Adrenal gland (tissue), 9 donors: ENCODE measurements at regions not wholly inside any gene's neighbourhood (a gene's known extent, or its start where the extent isn't known, plus 50 kb on each side); places are given as distances from the start of the nearest gene placed in this dataset.

ENCODE experiments used
- DNase-seq, 7 donors: peaks; one replicate each; pipeline ENCODE4 v3.0.0-alpha.2; 2019 to 2020
- H3K27ac ChIP-seq, 5 donors: fragments of 200-600 bp; sonication (generic) in 4 of 5; 1 replicate in 3 of 5; 2 replicates in 2 of 5; pipeline versions ENCODE4 v1.5.1 to v1.8.0; 2016 to 2020; ENCODE audit warnings: mild to moderate bottlenecking in 1 of 5
- H3K27me3 ChIP-seq: fragments of 200-600 bp; 2 replicates; pipeline ENCODE4 v1.8.0; 2021
- H3K36me3 ChIP-seq, 2 donors: fragments of 200-600 bp; replicated peaks in 1 of 2; 1 replicate in 1 of 2; 2 replicates in 1 of 2; pipeline versions ENCODE4 v1.5.1 to v1.8.0; 2018 to 2022
- H3K4me1 ChIP-seq, 2 donors: fragments of 200-600 bp; replicated peaks in 1 of 2; 1 replicate in 1 of 2; 2 replicates in 1 of 2; pipeline versions ENCODE4 v1.5.1 to v1.8.0; 2018 to 2021
- H3K4me3 ChIP-seq, 4 donors: fragments of 200-600 bp; sonication (generic) in 3 of 4; one replicate each; pipeline ENCODE4 v1.5.1; 2016 to 2018
- H3K9me3 ChIP-seq, 3 donors: fragments of 200-600 bp; sonication (generic) in 1 of 3; replicated peaks in 1 of 3; 1 replicate in 2 of 3; 2 replicates in 1 of 3; pipeline versions ENCODE4 v1.5.1 to v1.8.0; 2016 to 2021
- POLR2A ChIP-seq, 2 donors: fragments of 450-650 bp; IDR thresholded peaks; one replicate each; pipeline ENCODE4 v1.6.1; 2017; ENCODE audit warnings: antibody characterized with exemption in 2 of 2, mild to moderate bottlenecking in 2 of 2, moderate library complexity in 1 of 2
- WGBS, 4 donors: extraction: QIAGEN DNeasy Blood & Tissue Kit in 2 of 4; methylation state at CpG; one replicate each; pipeline versions ENCODE4 v1.1.5 to v1.1.7; 2013 to 2017; 5-methylcytosine and 5-hydroxymethylcytosine counted together
- intact Hi-C, 2 donors: fragments of 100-400 bp; cut with DNase I; formaldehyde crosslinking; loops; one replicate each; pipeline versions ENCODE4 v1.14.1 to v1.15.0; 2022 to 2023
- TF ChIP-seq, protein P1 (sequence below), 6 experiments: fragments of 450-650 bp in 4 of 6; fragments of 200-600 bp in 2 of 6; sonication (generic) in 1 of 6; IDR thresholded peaks; 1 replicate in 5 of 6; 2 replicates in 1 of 6; pipeline versions ENCODE4 v1.5.1 to v1.8.0; 2016 to 2021; ENCODE audit warnings: antibody characterized with exemption in 6 of 6, mild to moderate bottlenecking in 2 of 6, moderate library complexity in 1 of 6
- donor health status: healthy with polysubstance abuse.
- donor health status: Bipolar disorder and iron deficiency.
- donor health status: DM: yes; HTN: yes; CAD: no.
- donor health status: DM: no; HTN: no; CAD: no.
- donor health status: DM: no; HTN: no; CAD: no.

- Histone ChIP-seq H3K4me1 (no peaks in the 10 kb centered on the region), H3K4me3 (no peak overlapping the region), H3K9me3 (no peaks in the 10 kb centered on the region), H3K27ac (no peak overlapping the region), H3K36me3 (no peaks in the 10 kb centered on the region), H3K27me3 (no peaks in the 10 kb centered on the region)
- intact Hi-C loops: no loop called here
- WGBS, 4 donors: 57 to 71% (median 67%) methylated on average over 5 to 6 of the region's 6 CpGs
- TF ChIP-seq, protein P1, sequence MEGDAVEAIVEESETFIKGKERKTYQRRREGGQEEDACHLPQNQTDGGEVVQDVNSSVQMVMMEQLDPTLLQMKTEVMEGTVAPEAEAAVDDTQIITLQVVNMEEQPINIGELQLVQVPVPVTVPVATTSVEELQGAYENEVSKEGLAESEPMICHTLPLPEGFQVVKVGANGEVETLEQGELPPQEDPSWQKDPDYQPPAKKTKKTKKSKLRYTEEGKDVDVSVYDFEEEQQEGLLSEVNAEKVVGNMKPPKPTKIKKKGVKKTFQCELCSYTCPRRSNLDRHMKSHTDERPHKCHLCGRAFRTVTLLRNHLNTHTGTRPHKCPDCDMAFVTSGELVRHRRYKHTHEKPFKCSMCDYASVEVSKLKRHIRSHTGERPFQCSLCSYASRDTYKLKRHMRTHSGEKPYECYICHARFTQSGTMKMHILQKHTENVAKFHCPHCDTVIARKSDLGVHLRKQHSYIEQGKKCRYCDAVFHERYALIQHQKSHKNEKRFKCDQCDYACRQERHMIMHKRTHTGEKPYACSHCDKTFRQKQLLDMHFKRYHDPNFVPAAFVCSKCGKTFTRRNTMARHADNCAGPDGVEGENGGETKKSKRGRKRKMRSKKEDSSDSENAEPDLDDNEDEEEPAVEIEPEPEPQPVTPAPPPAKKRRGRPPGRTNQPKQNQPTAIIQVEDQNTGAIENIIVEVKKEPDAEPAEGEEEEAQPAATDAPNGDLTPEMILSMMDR (IDR thresholded peaks at IDR 0.05): no peak
- no peak for TF ChIP-seq POLR2A (IDR thresholded peaks at IDR 0.05)
- no peak for DNase-seq
Observed at GRCh38 chr1:193533853-193534252, 347.4 kb upstream of the B3GALT2 start.

DNA sequence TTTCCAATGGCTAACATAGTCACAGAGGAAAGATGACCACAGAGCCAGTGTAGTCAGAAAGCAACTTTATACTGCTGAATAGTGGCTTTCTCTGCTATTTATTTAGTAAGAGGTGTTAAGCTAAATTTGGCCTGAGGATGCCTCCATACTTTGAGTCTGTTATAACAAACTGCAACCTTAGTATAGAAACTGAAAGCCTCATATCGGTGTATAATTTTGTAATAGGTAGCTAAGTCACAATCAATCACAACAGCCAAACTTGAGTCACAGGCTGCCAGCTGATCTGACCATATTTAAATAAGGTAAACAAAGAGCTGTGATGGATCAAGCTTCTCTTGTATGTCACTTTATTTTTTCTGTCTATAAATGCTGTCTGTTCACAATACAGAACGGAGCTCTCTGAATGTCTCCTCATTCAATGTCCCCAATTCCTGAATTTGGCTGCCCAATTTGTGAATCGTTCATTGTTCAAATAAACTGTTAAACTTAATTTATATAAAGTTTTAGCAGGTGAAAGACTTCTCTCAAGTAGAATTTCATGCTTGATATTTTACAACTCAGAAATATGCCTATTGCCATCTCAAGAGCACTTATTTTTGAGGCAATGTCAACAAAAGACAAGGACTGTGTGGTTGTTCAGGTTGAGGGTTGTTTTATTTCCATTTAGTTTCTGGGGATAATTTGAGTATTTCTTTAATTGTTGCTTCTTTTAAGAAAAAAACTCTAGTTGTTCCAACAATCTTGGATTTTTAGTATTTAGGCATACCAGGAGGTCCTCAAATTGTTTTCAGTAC lies 339.7 kb upstream of the B3GALT2 start:
- DNase-seq: no peak
- Histone ChIP-seq H3K4me1 (no peaks in the 10 kb centered on the region), H3K9me3 (no peaks in the 10 kb centered on the region), H3K4me3 (no peak overlapping the region), H3K27me3 (no peaks in the 10 kb centered on the region), H3K27ac (no peak overlapping the region), H3K36me3 (no peaks in the 10 kb centered on the region)
- 86 to 95% (median 93%) methylated on average over 3 of the region's 3 CpGs for WGBS, 4 donors
- TF ChIP-seq POLR2A (IDR thresholded peaks at IDR 0.05): no peak
- TF ChIP-seq, protein P1 (IDR thresholded peaks at IDR 0.05): no peak
- intact Hi-C loops: no loop called here

DNA sequence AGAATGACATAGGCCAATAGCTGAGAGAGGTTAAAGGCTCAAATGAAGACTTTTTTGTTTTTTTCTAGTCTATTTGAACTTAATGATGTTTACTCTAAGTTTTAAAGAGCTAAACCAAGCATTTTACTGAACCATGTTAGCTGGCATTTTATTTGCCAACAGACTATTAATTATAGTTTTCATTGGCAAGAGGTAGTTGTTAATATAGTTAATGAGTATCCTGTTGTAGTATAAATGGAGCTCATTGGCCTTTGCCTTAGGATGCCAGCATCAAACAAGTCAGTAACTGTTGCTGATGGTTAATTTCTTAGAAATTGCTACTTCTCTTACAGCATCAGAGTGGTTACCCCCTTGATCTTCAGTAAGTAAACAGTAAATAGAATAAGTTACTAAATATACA lies 339.0 kb upstream of the B3GALT2 start:
- no peaks in the 10 kb centered on the region for H3K4me1 ChIP-seq
- no peaks in the 10 kb centered on the region for H3K36me3 ChIP-seq
- no peak overlapping the region for H3K4me3 ChIP-seq
- H3K9me3 ChIP-seq: no peaks in the 10 kb centered on the region
- TF ChIP-seq, protein P1 (IDR thresholded peaks at IDR 0.05): no peak
- TF ChIP-seq POLR2A (IDR thresholded peaks at IDR 0.05): no peak
- intact Hi-C loops: no loop called here
- H3K27ac ChIP-seq: no peak overlapping the region
- DNase-seq: no peak
- no peaks in the 10 kb centered on the region for H3K27me3 ChIP-seq

GRCh38 chr1:193524616-193525015 lies 338.2 kb upstream of the B3GALT2 start:
- WGBS, 4 donors: 89 to 96% (median 91%) methylated on average over 2 of the region's 2 CpGs
- H3K4me1 ChIP-seq: no peaks in the 10 kb centered on the region
- H3K9me3 ChIP-seq: no peaks in the 10 kb centered on the region
- no peak for DNase-seq
- no peak overlapping the region for H3K4me3 ChIP-seq
- TF ChIP-seq, protein P1 (IDR thresholded peaks at IDR 0.05): no peak
- intact Hi-C loops: no loop called here
- H3K27ac ChIP-seq: no peak overlapping the region
- no peaks in the 10 kb centered on the region for H3K36me3 ChIP-seq
- H3K27me3 ChIP-seq: no peaks in the 10 kb centered on the region
